Cardiac muscle cell (in vitro differentiated cells and primary cell): ENCODE measurements at regions not wholly inside any gene's neighbourhood (a gene's known extent, or its start where the extent isn't known, plus 50 kb on each side); places are given as distances from the start of the nearest gene placed in this dataset.

Experiments used
- DNase-seq, 2 donors: peaks; one replicate each; pipeline versions ENCODE4 v3.0.0 to v3.0.0-alpha.2; 2010 to 2017; ENCODE audit warnings: low read depth in 1 of 2, low spot score in 1 of 2
- H3K27ac ChIP-seq: fragments of 200-600 bp; sonication (generic); 2 replicates; pipeline ENCODE4 v1.5.1; 2016
- H3K27me3 ChIP-seq: fragments of 200-600 bp; sonication (generic); 2 replicates; pipeline ENCODE4 v1.6.0; 2016; ENCODE audit warnings: control low read depth
- H3K36me3 ChIP-seq: fragments of 200-600 bp; sonication (generic); 2 replicates; pipeline ENCODE4 v1.5.1; 2016; ENCODE audit warnings: control low read depth
- H3K4me1 ChIP-seq: fragments of 200-600 bp; sonication (generic); 2 replicates; pipeline ENCODE4 v1.8.1; 2017; ENCODE audit warnings: low read depth, mild to moderate bottlenecking, mixed run types
- H3K4me3 ChIP-seq: fragments of 200-600 bp; sonication (generic); 2 replicates; pipeline ENCODE4 v1.5.1; 2016; ENCODE audit warnings: mild to moderate bottlenecking
- H3K9me3 ChIP-seq: fragments of 200-600 bp; sonication (generic); 2 replicates; pipeline ENCODE4 v1.5.1; 2017; ENCODE audit warnings: low read depth, mild to moderate bottlenecking, control low read depth
- CTCF ChIP-seq: IDR thresholded peaks from 2 replicates; pipeline ENCODE4 v1.5.1; 2012; ENCODE audit warnings: low read depth, mild to moderate bottlenecking, low read length

- peak in 1 of 2 donors; percentile 78 for DNase-seq
- H3K36me3 ChIP-seq = no peaks in the 10 kb centered on the region
- H3K27ac ChIP-seq = no peak overlapping the region
- H3K27me3 ChIP-seq = no peaks in the 10 kb centered on the region
- no peak for TF ChIP-seq CTCF
- no peaks in the 10 kb centered on the region for H3K9me3 ChIP-seq
- H3K4me3 ChIP-seq = no peak overlapping the region
- peaks cover 41% of the 10 kb centered on the region for H3K4me1 ChIP-seq
Measured at GRCh38 chr1:219666242-219666641, 53.3 kb upstream of the ZC3H11B start.

- H3K27ac ChIP-seq = no peak overlapping the region
- no peak overlapping the region for H3K4me3 ChIP-seq
- no peak for TF ChIP-seq CTCF
Measured at GRCh38 chr1:219665089-219665488, 52.2 kb upstream of the ZC3H11B start.

GRCh38 chr1:219664310-219665029 lies 51.6 kb upstream of the ZC3H11B start:
- TF ChIP-seq CTCF = no peak
- H3K27ac ChIP-seq = no peak overlapping the region
- H3K27me3 ChIP-seq = no peaks in the 10 kb centered on the region
- H3K4me1 ChIP-seq = peaks cover 39% of the 10 kb centered on the region
- H3K9me3 ChIP-seq = no peaks in the 10 kb centered on the region
- DNase-seq = no peak
- H3K36me3 ChIP-seq = no peaks in the 10 kb centered on the region
- H3K4me3 ChIP-seq = no peak overlapping the region

More at GRCh38 chr1:219665089-219665488, 52.2 kb upstream of the ZC3H11B start:
- Histone ChIP-seq H3K36me3 (no peaks in the 10 kb centered on the region), H3K27me3 (no peaks in the 10 kb centered on the region), H3K9me3 (no peaks in the 10 kb centered on the region), H3K4me1 (peaks cover 37% of the 10 kb centered on the region)
- DNase-seq = no peak
